Vagina (tissue), 2 donors: ENCODE measurements at regions not wholly inside any gene's neighbourhood (a gene's known extent, or its start where the extent isn't known, plus 50 kb on each side); places are given as distances from the start of the nearest gene placed in this dataset.

ENCODE experiments used
- DNase-seq, 2 donors: peaks; one replicate each; pipeline ENCODE4 v3.0.0-alpha.2; 2017; ENCODE audit errors: extremely low spot score in 2 of 2
- H3K27ac ChIP-seq: fragments of 200-600 bp; sonication (generic); one replicate; pipeline ENCODE4 v1.5.1; 2019
- H3K27me3 ChIP-seq: fragments of 200-600 bp; sonication (generic); one replicate; pipeline ENCODE4 v1.5.1; 2019
- H3K36me3 ChIP-seq, 2 donors: fragments of 200-600 bp; sonication (generic); one replicate each; pipeline ENCODE4 v1.5.1; 2017 to 2019
- H3K4me1 ChIP-seq: fragments of 200-600 bp; sonication (generic); one replicate; pipeline ENCODE4 v1.5.1; 2019
- H3K4me3 ChIP-seq, 2 donors: fragments of 200-600 bp; sonication (generic); 1 replicate in 1 of 2; 2 replicates in 1 of 2; pipeline ENCODE4 v1.5.1; 2016 to 2019
- H3K9me3 ChIP-seq: fragments of 200-600 bp; sonication (generic); one replicate; pipeline ENCODE4 v1.5.1; 2019
- CTCF ChIP-seq, 3 experiments: fragments of 450-650 bp in 2 of 3; fragments of 200-600 bp in 1 of 3; sonication (generic) in 1 of 3; IDR thresholded peaks; one replicate each; pipeline ENCODE4 v1.5.1; 2017 to 2019; ENCODE audit warnings: antibody characterized with exemption in 3 of 3, mild to moderate bottlenecking in 2 of 3, moderate library complexity in 2 of 3
- POLR2A ChIP-seq, 2 donors: fragments of 450-650 bp; IDR thresholded peaks; one replicate each; pipeline ENCODE4 v1.6.1; 2017; ENCODE audit warnings: antibody characterized with exemption in 2 of 2, mild to moderate bottlenecking in 2 of 2, moderate library complexity in 2 of 2
- POLR2AphosphoS5 ChIP-seq, 2 donors: sonication (generic); formaldehyde crosslinking; IDR thresholded peaks; one replicate each; pipeline ENCODE4 v1.9.0; 2017; ENCODE audit warnings: antibody characterized with exemption in 2 of 2, mild to moderate bottlenecking in 2 of 2, low read depth in 1 of 2; ENCODE audit not compliant: insufficient read depth in 1 of 2
- intact Hi-C: fragments of 100-400 bp; cut with DNase I; formaldehyde crosslinking; loops from one replicate; pipeline ENCODE4 v1.15.1; 2023

DNA sequence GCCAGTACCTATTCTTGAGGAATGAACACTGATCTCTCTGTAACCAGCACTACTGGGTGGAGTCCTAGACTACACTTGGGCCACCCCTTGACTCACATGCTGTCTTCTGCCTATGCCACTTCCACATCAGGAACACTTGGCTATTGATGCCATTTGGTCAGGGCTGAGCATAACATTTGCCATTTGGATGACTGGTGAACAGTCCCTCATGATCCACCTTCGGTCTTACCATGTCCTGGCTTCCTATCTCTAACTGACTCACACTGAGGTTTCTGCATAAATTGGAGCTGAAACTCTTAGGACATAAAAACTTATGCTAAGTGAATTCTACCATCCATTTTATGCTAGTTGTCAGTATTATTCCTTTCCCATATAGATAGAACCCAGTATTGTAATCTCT is 91.7 kb upstream of the PELI2 start:
- Histone ChIP-seq H3K36me3 (no peaks in the 10 kb centered on the region), H3K4me3 (no peak overlapping the region), H3K27me3 (no peaks in the 10 kb centered on the region), H3K27ac (no peak overlapping the region), H3K4me1 (no peaks in the 10 kb centered on the region), H3K9me3 (no peaks in the 10 kb centered on the region)
- no peak for DNase-seq
- TF ChIP-seq CTCF (IDR thresholded peaks at IDR 0.05) (no peak), POLR2AphosphoS5 (IDR thresholded peaks at IDR 0.05; ENCODE audit: insufficient read depth in 1 of 2, low read depth in 1 of 2) (no peak), POLR2A (IDR thresholded peaks at IDR 0.05) (no peak)
- intact Hi-C loops: no loop called here

DNA sequence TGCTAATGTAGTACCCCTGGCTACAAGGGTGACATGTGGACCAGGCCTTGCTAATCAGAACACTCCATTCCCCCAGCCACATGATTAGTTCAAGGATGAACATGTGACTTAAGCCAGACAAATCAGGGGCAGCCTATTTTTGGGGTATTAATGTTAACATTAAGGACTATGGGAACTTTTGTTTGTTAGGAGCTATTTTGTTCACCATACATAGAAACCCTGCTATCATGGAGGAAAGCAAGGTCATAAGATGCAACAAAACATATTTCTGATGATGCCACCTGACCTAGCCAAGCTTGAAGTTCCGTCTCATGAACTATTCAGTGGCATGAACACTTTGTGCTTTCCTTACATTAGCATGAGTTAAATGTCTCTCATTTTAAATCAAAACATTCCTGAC is 90.8 kb upstream of the PELI2 start:
- H3K4me1 ChIP-seq: no peaks in the 10 kb centered on the region
- no peak for DNase-seq
- H3K27ac ChIP-seq: no peak overlapping the region
- intact Hi-C loops: no loop called here
- no peak overlapping the region for H3K4me3 ChIP-seq
- TF ChIP-seq CTCF (IDR thresholded peaks at IDR 0.05) (no peak), POLR2A (IDR thresholded peaks at IDR 0.05) (no peak), POLR2AphosphoS5 (IDR thresholded peaks at IDR 0.05; ENCODE audit: insufficient read depth in 1 of 2, low read depth in 1 of 2) (no peak)
- no peaks in the 10 kb centered on the region for H3K9me3 ChIP-seq
- no peaks in the 10 kb centered on the region for H3K36me3 ChIP-seq
- no peaks in the 10 kb centered on the region for H3K27me3 ChIP-seq

DNA sequence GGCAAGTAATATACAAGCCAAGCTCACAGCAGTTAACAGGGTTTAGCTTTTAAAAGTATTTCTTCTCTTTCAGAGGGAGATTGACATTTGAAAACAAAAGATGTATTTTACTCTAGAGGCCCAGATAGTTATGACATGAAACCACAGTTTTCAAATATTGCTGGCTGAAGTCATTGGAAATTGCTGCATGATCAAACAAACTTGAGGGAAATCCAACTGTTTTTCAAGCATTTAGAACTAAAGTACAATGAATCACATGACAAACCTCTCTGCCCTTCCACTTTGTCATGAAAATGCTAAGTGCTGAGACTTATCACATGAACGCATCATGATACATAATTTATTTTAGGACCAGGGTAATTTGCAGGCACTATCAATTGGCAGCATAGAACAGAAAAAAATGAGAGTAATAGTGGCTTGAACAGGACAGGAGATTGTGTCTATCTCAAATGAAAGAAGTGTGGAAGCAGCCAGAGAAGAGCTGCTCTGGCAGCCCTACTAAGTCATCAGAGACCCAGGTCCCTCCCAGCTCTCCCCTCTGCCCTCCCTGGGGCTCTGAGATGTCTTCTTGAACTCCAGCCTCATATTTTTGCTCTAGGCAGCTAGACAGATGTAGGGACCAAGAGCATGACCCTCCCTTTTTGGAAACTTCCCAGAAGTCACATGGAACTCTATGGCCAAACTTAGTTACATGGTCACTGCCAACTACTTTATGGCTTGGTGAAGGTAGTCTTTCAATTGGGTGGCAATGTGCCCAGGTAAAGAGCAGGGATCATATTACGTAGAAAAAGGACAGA is 90.1 kb upstream of the PELI2 start:
- no peak for TF ChIP-seq POLR2A (IDR thresholded peaks at IDR 0.05)
- no peak for TF ChIP-seq CTCF (IDR thresholded peaks at IDR 0.05)
- TF ChIP-seq POLR2AphosphoS5 (IDR thresholded peaks at IDR 0.05; ENCODE audit: insufficient read depth in 1 of 2, low read depth in 1 of 2): no peak
- no peak for DNase-seq
- Histone ChIP-seq H3K27me3 (no peaks in the 10 kb centered on the region), H3K4me1 (no peaks in the 10 kb centered on the region), H3K4me3 (no peak overlapping the region), H3K27ac (no peak overlapping the region), H3K9me3 (no peaks in the 10 kb centered on the region), H3K36me3 (no peaks in the 10 kb centered on the region)
- intact Hi-C loops: no loop called here

- Histone ChIP-seq H3K27me3 (no peaks in the 10 kb centered on the region), H3K4me3 (no peak overlapping the region), H3K9me3 (no peaks in the 10 kb centered on the region), H3K27ac (no peak overlapping the region), H3K4me1 (no peaks in the 10 kb centered on the region), H3K36me3 (no peaks in the 10 kb centered on the region)
- no peak for TF ChIP-seq POLR2AphosphoS5 (IDR thresholded peaks at IDR 0.05; ENCODE audit: insufficient read depth in 1 of 2, low read depth in 1 of 2)
- TF ChIP-seq CTCF (IDR thresholded peaks at IDR 0.05): no peak
- TF ChIP-seq POLR2A (IDR thresholded peaks at IDR 0.05): no peak
- no peak for DNase-seq
- intact Hi-C loops: no loop called here
These were observed 81.9 kb upstream of the PELI2 start for GRCh38 chr14:56036353-56036752.

- Histone ChIP-seq H3K27me3 (no peaks in the 10 kb centered on the region), H3K4me1 (no peaks in the 10 kb centered on the region), H3K36me3 (no peaks in the 10 kb centered on the region), H3K27ac (no peak overlapping the region), H3K9me3 (no peaks in the 10 kb centered on the region), H3K4me3 (no peak overlapping the region)
- intact Hi-C loops: no loop called here
- no peak for DNase-seq
- TF ChIP-seq POLR2A (IDR thresholded peaks at IDR 0.05) (no peak), CTCF (IDR thresholded peaks at IDR 0.05) (no peak), POLR2AphosphoS5 (IDR thresholded peaks at IDR 0.05; ENCODE audit: insufficient read depth in 1 of 2, low read depth in 1 of 2) (no peak)
These were observed 78.1 kb upstream of the PELI2 start for GRCh38 chr14:56040121-56040520.
